ENCODE measurements at regions not wholly inside any gene's neighbourhood (a gene's known extent, or its start where the extent isn't known, plus 50 kb on each side); places are given as distances from the start of the nearest gene placed in this dataset.
A peak's percentile ranks its signal among the peaks of the same experiment; 100 is the strongest.

GRCh38 chr13:72444999-72445398 lies 282.4 kb downstream of the MZT1 start:
- Histone ChIP-seq H3K27me3 (ENCODE audit: insufficient read depth, low read depth, low read length) (no peaks in the 10 kb centered on the region), H3K27ac (ENCODE audit: low read length) (peak overlapping the region; percentile 67), H3K36me3 (ENCODE audit: insufficient read depth, low read length) (no peaks in the 10 kb centered on the region), H3K79me2 (replicated peaks; ENCODE audit: insufficient read depth, low read length) (no peaks in the 10 kb centered on the region), H3F3A (ENCODE audit: insufficient read depth, low read length, poor library complexity, severe bottlenecking) (no peaks in the 10 kb centered on the region), H3K9ac (ENCODE audit: low read length) (no peak overlapping the region), H3K9me3 (ENCODE audit: low read length) (no peaks in the 10 kb centered on the region), H2AFZ (ENCODE audit: low read depth, low read length) (no peak overlapping the region), H3K9me2 (ENCODE audit: insufficient read depth, low read length) (no peaks in the 10 kb centered on the region), H3K4me2 (ENCODE audit: low read length) (peak overlapping the region; percentile 41), H4K20me1 (ENCODE audit: insufficient read depth) (no peaks in the 10 kb centered on the region), H3K4me3 (ENCODE audit: low read length) (peak overlapping the region; percentile 1)
- TF ChIP-seq POLR2AphosphoS5 (IDR thresholded peaks at IDR 0.05) = peak; percentile 40
- peak; percentile 79 for TF ChIP-seq EP300 (conservative IDR thresholded peaks at IDR 0.05; ENCODE audit: poor library complexity, severe bottlenecking)
- no peak for TF ChIP-seq CTCF (IDR thresholded peaks at IDR 0.05; ENCODE audit: poor library complexity, severe bottlenecking)

DNA sequence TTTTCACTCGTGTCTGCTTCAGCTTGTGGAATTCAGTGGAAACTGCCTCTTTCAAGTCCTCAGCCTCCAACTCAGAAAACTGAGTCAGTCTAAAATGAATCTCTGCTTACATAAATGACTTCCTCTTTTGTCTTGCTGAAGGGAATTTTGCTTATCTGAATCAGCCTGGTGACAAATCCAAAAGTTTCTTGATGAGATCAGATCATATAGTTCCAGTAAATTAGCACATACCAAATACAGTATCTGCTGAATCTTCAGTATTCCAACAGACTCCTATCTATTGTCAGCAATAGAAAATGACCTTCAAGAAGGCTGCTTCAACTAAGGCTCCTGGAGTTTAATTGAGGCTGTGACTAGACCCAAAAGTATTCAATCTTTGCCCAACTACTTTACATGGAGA lies 290.0 kb downstream of the MZT1 start:
- no peaks in the 10 kb centered on the region for H3K36me3 ChIP-seq (ENCODE audit: insufficient read depth, low read length)
- TF ChIP-seq TAF1 (IDR thresholded peaks at IDR 0.05; ENCODE audit: low read depth) (no peak), EP300 (conservative IDR thresholded peaks at IDR 0.05; ENCODE audit: poor library complexity, severe bottlenecking) (no peak), MXI1 (conservative IDR thresholded peaks at IDR 0.05; ENCODE audit: poor library complexity, severe bottlenecking) (no peak), POLR2AphosphoS5 (IDR thresholded peaks at IDR 0.05) (no peak), SMC3 (conservative IDR thresholded peaks at IDR 0.05; ENCODE audit: poor library complexity) (no peak), CTCF (IDR thresholded peaks at IDR 0.05; ENCODE audit: poor library complexity, severe bottlenecking) (no peak), EZH2 (IDR thresholded peaks at IDR 0.05; ENCODE audit: borderline replicate concordance, insufficient read depth, low read length, poor library complexity, severe bottlenecking) (no peak), RAD21 (conservative IDR thresholded peaks at IDR 0.05) (no peak)
- TF ChIP-seq, protein P1, sequence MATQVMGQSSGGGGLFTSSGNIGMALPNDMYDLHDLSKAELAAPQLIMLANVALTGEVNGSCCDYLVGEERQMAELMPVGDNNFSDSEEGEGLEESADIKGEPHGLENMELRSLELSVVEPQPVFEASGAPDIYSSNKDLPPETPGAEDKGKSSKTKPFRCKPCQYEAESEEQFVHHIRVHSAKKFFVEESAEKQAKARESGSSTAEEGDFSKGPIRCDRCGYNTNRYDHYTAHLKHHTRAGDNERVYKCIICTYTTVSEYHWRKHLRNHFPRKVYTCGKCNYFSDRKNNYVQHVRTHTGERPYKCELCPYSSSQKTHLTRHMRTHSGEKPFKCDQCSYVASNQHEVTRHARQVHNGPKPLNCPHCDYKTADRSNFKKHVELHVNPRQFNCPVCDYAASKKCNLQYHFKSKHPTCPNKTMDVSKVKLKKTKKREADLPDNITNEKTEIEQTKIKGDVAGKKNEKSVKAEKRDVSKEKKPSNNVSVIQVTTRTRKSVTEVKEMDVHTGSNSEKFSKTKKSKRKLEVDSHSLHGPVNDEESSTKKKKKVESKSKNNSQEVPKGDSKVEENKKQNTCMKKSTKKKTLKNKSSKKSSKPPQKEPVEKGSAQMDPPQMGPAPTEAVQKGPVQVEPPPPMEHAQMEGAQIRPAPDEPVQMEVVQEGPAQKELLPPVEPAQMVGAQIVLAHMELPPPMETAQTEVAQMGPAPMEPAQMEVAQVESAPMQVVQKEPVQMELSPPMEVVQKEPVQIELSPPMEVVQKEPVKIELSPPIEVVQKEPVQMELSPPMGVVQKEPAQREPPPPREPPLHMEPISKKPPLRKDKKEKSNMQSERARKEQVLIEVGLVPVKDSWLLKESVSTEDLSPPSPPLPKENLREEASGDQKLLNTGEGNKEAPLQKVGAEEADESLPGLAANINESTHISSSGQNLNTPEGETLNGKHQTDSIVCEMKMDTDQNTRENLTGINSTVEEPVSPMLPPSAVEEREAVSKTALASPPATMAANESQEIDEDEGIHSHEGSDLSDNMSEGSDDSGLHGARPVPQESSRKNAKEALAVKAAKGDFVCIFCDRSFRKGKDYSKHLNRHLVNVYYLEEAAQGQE (IDR thresholded peaks at IDR 0.05; ENCODE audit: borderline replicate concordance) = no peak
- no peaks in the 10 kb centered on the region for H3K27me3 ChIP-seq (ENCODE audit: insufficient read depth, low read depth, low read length)
- H3K79me2 ChIP-seq (replicated peaks; ENCODE audit: insufficient read depth, low read length) = no peaks in the 10 kb centered on the region
- no peak overlapping the region for H3K9ac ChIP-seq (ENCODE audit: low read length)
- no peak overlapping the region for H3K4me2 ChIP-seq (ENCODE audit: low read length)
- no peaks in the 10 kb centered on the region for H3K9me2 ChIP-seq (ENCODE audit: insufficient read depth, low read length)
- no peaks in the 10 kb centered on the region for H3F3A ChIP-seq (ENCODE audit: insufficient read depth, low read length, poor library complexity, severe bottlenecking)
- no peak overlapping the region for H2AFZ ChIP-seq (ENCODE audit: low read depth, low read length)
- H3K27ac ChIP-seq (ENCODE audit: low read length) = no peak overlapping the region
- H4K20me1 ChIP-seq (ENCODE audit: insufficient read depth) = no peaks in the 10 kb centered on the region
- H3K9me3 ChIP-seq (ENCODE audit: low read length) = no peaks in the 10 kb centered on the region
- no peak overlapping the region for H3K4me3 ChIP-seq (ENCODE audit: low read length)

All from neural cell (in vitro differentiated cells).